Skin epidermis (tissue), 12 donors: ENCODE measurements at regions not wholly inside any gene's neighbourhood (a gene's known extent, or its start where the extent isn't known, plus 50 kb on each side); places are given as distances from the start of the nearest gene placed in this dataset.
"Not testable (repeated sequence)": the region's sequence is repeated elsewhere in the genome, so short reads cannot be mapped to it uniquely, and the experiment has no call there.

Experiments used
- H3K27ac ChIP-seq, 21 experiments: fragments of 200-600 bp; sonication (generic) in 11 of 21; one replicate each; pipeline ENCODE4 v1.5.0; 2020; ENCODE audit warnings: mild to moderate bottlenecking in 3 of 21, inconsistent platforms in 2 of 21, moderate library complexity in 2 of 21
- H3K4me3 ChIP-seq, 7 experiments: fragments of 200-600 bp; sonication (generic) in 2 of 7; one replicate each; pipeline ENCODE4 v1.5.0; 2020; ENCODE audit warnings: inconsistent platforms in 2 of 7, mild to moderate bottlenecking in 2 of 7, moderate library complexity in 1 of 7

- Histone ChIP-seq H3K27ac (no peak overlapping the region), H3K4me3 (no peak overlapping the region)
Measured at GRCh38 chr6:12627053-12627452, 89.5 kb upstream of the PHACTR1 start.

- no peak overlapping the region for H3K27ac ChIP-seq
- H3K4me3 ChIP-seq, result no peak overlapping the region
Measured at GRCh38 chr6:12628327-12628726, 88.2 kb upstream of the PHACTR1 start.

GRCh38 chr6:12633746-12634145 lies 82.8 kb upstream of the PHACTR1 start:
- not testable (repeated sequence) for H3K4me3 ChIP-seq, H3K27ac ChIP-seq

GRCh38 chr6:12635375-12635774 lies 81.2 kb upstream of the PHACTR1 start:
- no peak overlapping the region for H3K4me3 ChIP-seq
- no peak overlapping the region for H3K27ac ChIP-seq

GRCh38 chr6:12635813-12636212 lies 80.8 kb upstream of the PHACTR1 start:
- no peak overlapping the region for H3K27ac ChIP-seq
- no peak overlapping the region for H3K4me3 ChIP-seq

- H3K27ac ChIP-seq, result no peak overlapping the region
- H3K4me3 ChIP-seq, result no peak overlapping the region
Measured at GRCh38 chr6:12636336-12636735, 80.2 kb upstream of the PHACTR1 start.

DNA sequence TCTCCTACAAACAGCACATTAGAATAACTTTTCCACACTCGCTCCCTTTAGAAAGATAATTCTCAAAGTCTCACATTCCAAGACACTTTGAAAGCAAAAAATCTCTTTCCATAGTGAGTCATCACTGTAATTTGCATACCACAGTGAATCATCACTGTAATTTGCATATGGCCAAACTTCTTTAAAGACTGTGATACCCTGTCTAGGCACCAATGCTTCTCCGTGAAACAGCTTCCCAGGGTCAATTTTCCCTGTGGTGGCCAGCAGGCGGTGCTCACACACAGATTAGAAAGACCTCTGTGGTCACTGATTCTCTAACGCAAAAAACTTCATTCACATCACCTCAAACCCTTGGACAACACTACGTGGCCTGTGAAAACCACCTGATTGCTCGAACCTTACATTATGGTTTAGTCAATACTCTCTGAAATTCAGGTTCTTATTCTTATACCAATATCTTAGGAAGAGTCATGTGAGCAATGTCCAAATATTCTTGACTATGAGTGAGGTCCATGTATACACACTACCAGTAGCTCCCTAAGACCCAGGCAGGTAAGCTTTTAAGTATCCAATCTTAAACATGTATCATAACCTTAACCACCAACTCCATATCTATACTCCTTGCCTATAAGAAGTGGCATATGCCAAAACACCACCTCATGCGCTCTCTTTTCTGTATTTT lies 78.5 kb upstream of the PHACTR1 start:
- Histone ChIP-seq H3K27ac (no peak overlapping the region), H3K4me3 (no peak overlapping the region)

DNA sequence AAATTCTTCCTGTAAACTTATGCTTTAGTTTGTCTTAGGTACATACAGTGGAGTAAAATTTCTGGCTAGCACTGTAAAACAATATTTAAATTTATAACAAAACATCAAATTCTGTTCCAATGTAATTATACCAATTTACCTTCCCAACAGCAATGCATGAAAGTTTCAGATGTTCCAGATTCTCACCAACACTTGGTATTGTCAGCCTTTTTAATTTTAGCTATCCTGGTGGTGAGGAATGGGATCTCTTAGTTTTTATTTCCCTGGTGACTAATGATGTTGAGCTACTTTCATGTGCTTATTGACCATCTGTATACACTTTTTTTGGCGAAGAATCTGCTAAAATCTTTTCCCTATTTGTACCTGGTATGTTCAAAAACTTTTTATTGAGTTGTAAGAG lies 76.1 kb upstream of the PHACTR1 start:
- no peak overlapping the region for H3K4me3 ChIP-seq
- no peak overlapping the region for H3K27ac ChIP-seq

GRCh38 chr6:12641785-12642184 lies 74.8 kb upstream of the PHACTR1 start:
- H3K27ac ChIP-seq, H3K4me3 ChIP-seq: not testable (repeated sequence)

- H3K4me3 ChIP-seq, result no peak overlapping the region
- H3K27ac ChIP-seq, result no peak overlapping the region
Measured at GRCh38 chr6:12645941-12646340, 70.6 kb upstream of the PHACTR1 start.

GRCh38 chr6:12648171-12648570 lies 68.4 kb upstream of the PHACTR1 start:
- H3K27ac ChIP-seq, result no peak overlapping the region
- no peak overlapping the region for H3K4me3 ChIP-seq

GRCh38 chr6:12649325-12649724 lies 67.2 kb upstream of the PHACTR1 start:
- Histone ChIP-seq H3K4me3 (no peak overlapping the region), H3K27ac (no peak overlapping the region)

DNA sequence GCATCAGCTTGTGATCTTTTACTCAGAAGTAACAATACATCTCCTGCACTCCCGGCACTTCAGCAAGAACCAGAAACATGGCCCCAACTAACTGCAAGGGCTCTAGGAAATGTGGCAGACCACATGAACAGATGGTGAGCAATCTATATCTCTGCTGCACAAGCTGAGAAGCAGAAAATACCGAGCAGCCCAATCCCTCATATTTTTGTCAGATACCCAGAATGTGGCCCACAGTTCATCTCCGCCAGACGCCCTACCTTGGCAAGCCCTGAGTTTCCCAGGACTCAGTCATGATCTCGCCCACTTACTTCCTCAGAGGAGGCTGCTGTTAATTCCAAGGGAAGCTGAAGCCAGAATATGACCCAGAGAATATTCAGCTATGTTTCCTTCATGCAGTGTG lies 63.1 kb upstream of the PHACTR1 start:
- H3K27ac ChIP-seq, result no peak overlapping the region

GRCh38 chr6:12654107-12654506 lies 62.5 kb upstream of the PHACTR1 start:
- no peak overlapping the region for H3K4me3 ChIP-seq
- H3K27ac ChIP-seq, result no peak overlapping the region

More for the DNA sequence above, 63.1 kb upstream of the PHACTR1 start:
- H3K4me3 ChIP-seq, result no peak overlapping the region

- H3K4me3 ChIP-seq, result no peak overlapping the region
- no peak overlapping the region for H3K27ac ChIP-seq
Measured at GRCh38 chr6:12654514-12654913, 62.1 kb upstream of the PHACTR1 start.

DNA sequence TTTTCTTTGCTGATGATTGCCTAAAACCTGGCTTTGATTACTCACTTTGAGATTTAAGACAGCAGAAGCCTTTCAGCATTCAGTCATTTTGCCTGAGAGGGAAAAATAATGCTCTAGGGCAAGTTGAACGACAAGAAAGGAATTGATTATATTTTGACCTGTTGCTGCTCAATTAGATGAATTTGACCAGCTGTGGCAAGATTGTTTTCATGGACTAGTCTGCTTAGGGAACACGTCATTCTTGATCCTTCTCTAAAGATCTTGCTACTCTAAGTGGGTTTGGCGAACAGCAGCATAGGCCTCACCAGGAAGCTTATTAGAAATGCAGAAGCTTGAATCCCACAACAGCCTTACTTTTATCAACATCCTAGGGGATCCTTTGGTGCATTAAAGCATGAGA lies 59.7 kb upstream of the PHACTR1 start:
- Histone ChIP-seq H3K27ac (no peak overlapping the region), H3K4me3 (no peak overlapping the region)

- no peak overlapping the region for H3K4me3 ChIP-seq
- H3K27ac ChIP-seq, result no peak overlapping the region
Measured at GRCh38 chr6:12657884-12658283, 58.7 kb upstream of the PHACTR1 start.

DNA sequence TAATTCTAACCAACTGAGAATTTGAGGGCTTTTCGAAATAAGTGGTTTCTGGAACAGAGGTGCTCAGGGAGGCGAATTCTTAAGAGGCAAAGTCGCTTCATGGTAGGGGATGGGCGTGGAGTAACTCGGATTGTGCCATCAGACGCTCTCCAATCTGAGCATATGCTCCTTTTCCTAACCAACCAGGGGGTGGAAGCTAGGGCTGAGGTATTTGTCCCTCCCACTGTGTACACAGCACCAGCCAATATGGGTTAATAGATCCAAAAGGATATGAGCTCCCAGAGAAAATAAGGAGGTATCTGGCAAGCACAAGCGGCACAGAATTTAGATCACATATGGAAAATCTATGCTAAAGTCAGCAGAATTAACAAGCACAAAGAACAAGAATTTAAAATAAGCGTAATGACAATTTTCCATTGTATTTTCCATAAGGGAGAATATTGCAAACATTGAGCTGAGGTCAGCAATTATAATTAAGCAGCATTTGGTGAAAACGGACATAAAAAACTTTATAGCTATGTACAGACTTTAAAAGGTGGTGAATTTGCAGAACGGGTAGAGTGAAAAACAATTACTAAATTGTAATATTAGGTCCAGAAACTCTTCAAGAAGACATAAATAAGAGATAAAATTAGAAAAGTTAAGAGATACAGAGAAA lies 55.0 kb upstream of the PHACTR1 start:
- Histone ChIP-seq H3K4me3 (no peak overlapping the region), H3K27ac (no peak overlapping the region)
